ENCODE measurements at regions not wholly inside any gene's neighbourhood (a gene's known extent, or its start where the extent isn't known, plus 50 kb on each side); places are given as distances from the start of the nearest gene placed in this dataset.
"Not testable (repeated sequence)": the region's sequence is repeated elsewhere in the genome, so short reads cannot be mapped to it uniquely, and the experiment has no call there.

- DNase-seq: no peak
Measured at GRCh38 chr13:89515948-89516347, 1831.5 kb upstream of the MIR17HG start.

- DNase-seq: no peak
Measured at GRCh38 chr13:89518289-89519077, 1829.0 kb upstream of the MIR17HG start.

- no peak for DNase-seq
Measured at GRCh38 chr13:89520468-89520867, 1827.0 kb upstream of the MIR17HG start.

GRCh38 chr13:89521672-89522071 is 1825.8 kb upstream of the MIR17HG start:
- not testable (repeated sequence) for DNase-seq

GRCh38 chr13:89541091-89542030 is 1806.1 kb upstream of the MIR17HG start:
- no peak for DNase-seq

GRCh38 chr13:89550938-89551337 is 1796.5 kb upstream of the MIR17HG start:
- no peak for DNase-seq

GRCh38 chr13:89554801-89555200 is 1792.7 kb upstream of the MIR17HG start:
- no peak for DNase-seq

GRCh38 chr13:89565476-89566100 is 1781.9 kb upstream of the MIR17HG start:
- DNase-seq: no peak

GRCh38 chr13:89567025-89567424 is 1780.5 kb upstream of the MIR17HG start:
- DNase-seq: no peak

GRCh38 chr13:89568276-89568675 is 1779.2 kb upstream of the MIR17HG start:
- DNase-seq: no peak

GRCh38 chr13:89568746-89569145 is 1778.7 kb upstream of the MIR17HG start:
- no peak for DNase-seq

GRCh38 chr13:89571676-89572075 is 1775.8 kb upstream of the MIR17HG start:
- no peak for DNase-seq

GRCh38 chr13:89574077-89574476 is 1773.4 kb upstream of the MIR17HG start:
- DNase-seq: no peak

- no peak for DNase-seq
Measured at GRCh38 chr13:89577301-89577700, 1770.2 kb upstream of the MIR17HG start.

- no peak for DNase-seq
Measured at GRCh38 chr13:89584058-89584620, 1763.3 kb upstream of the MIR17HG start.

- no peak for DNase-seq
Measured at GRCh38 chr13:89602655-89603054, 1744.8 kb upstream of the MIR17HG start.

- DNase-seq: no peak
Measured at GRCh38 chr13:89603187-89603586, 1744.3 kb upstream of the MIR17HG start.

- DNase-seq: no peak
Measured at GRCh38 chr13:89609318-89609717, 1738.2 kb upstream of the MIR17HG start.

- no peak for DNase-seq
Measured at GRCh38 chr13:89610331-89610730, 1737.2 kb upstream of the MIR17HG start.

- no peak for DNase-seq
Measured at GRCh38 chr13:89610881-89611280, 1736.6 kb upstream of the MIR17HG start.

- no peak for DNase-seq
Measured at GRCh38 chr13:89627996-89628395, 1719.5 kb upstream of the MIR17HG start.

GRCh38 chr13:89628567-89628966 is 1718.9 kb upstream of the MIR17HG start:
- DNase-seq: no peak

GRCh38 chr13:89650226-89650625 is 1697.3 kb upstream of the MIR17HG start:
- DNase-seq: no peak

Measured in MV-4-11 (cell line).